Activated naive CD4-positive, alpha-beta T cell treated with anti-CD3 and anti-CD28 coated beads for 36 hours (primary cell): ENCODE measurements at regions not wholly inside any gene's neighbourhood (a gene's known extent, or its start where the extent isn't known, plus 50 kb on each side); places are given as distances from the start of the nearest gene placed in this dataset.
A peak's percentile ranks its signal among the peaks of the same experiment; 100 is the strongest.

Source experiments
- CTCF ChIA-PET: fragments of 350-600 bp; sonication (Branson Sonifier 250); formaldehyde crosslinking; loops from one replicate; lab custom pipeline; 2021; ENCODE audit warnings: antibody characterized with exemption; lab: Charles Lee
- DNase-seq: peaks from one replicate; pipeline ENCODE4 v3.0.0-alpha.2; 2020
- H3K27ac Mint-ChIP-seq: one replicate; pipeline ENCODE4 v1.8.0; 2021; ENCODE audit warnings: mild to moderate bottlenecking, mixed read lengths
- H3K27me3 Mint-ChIP-seq: one replicate; pipeline ENCODE4 v1.8.0; 2021; ENCODE audit warnings: low read depth, mixed read lengths
- H3K36me3 Mint-ChIP-seq: one replicate; pipeline ENCODE4 v1.8.0; 2021; ENCODE audit warnings: low read depth, mixed read lengths
- H3K4me1 Mint-ChIP-seq: one replicate; pipeline ENCODE4 v1.8.0; 2021; ENCODE audit warnings: low read depth, mixed read lengths
- H3K4me3 Mint-ChIP-seq: one replicate; pipeline ENCODE4 v1.8.0; 2021; ENCODE audit warnings: mild to moderate bottlenecking, moderate library complexity, mixed read lengths
- H3K9me3 Mint-ChIP-seq: one replicate; pipeline ENCODE4 v1.8.0; 2021; ENCODE audit warnings: mixed read lengths
- intact Hi-C: fragments of 100-400 bp; cut with micrococcal nuclease; formaldehyde crosslinking; loops from one replicate; pipeline ENCODE4 v1.15.1; 2023

- H3K9me3 Mint-ChIP-seq = no peaks in the 10 kb centered on the region
- DNase-seq = no peak
- H3K36me3 Mint-ChIP-seq = no peaks in the 10 kb centered on the region
- no peaks in the 10 kb centered on the region for H3K27me3 Mint-ChIP-seq
- no peak overlapping the region for H3K4me3 Mint-ChIP-seq
- intact Hi-C loops = no loop called here
- no peak overlapping the region for H3K27ac Mint-ChIP-seq
- CTCF ChIA-PET = interaction anchor here (0.6 to 1.0 kb wide), 2 partner anchors 16 to 1369 kb away, joined by 3 read pairs; no protein-coding TSS in a partner anchor
- no peaks in the 10 kb centered on the region for H3K4me1 Mint-ChIP-seq
These were observed 277.6 kb downstream of the TMEM38B start for GRCh38 chr9:105971986-105972385.

DNA sequence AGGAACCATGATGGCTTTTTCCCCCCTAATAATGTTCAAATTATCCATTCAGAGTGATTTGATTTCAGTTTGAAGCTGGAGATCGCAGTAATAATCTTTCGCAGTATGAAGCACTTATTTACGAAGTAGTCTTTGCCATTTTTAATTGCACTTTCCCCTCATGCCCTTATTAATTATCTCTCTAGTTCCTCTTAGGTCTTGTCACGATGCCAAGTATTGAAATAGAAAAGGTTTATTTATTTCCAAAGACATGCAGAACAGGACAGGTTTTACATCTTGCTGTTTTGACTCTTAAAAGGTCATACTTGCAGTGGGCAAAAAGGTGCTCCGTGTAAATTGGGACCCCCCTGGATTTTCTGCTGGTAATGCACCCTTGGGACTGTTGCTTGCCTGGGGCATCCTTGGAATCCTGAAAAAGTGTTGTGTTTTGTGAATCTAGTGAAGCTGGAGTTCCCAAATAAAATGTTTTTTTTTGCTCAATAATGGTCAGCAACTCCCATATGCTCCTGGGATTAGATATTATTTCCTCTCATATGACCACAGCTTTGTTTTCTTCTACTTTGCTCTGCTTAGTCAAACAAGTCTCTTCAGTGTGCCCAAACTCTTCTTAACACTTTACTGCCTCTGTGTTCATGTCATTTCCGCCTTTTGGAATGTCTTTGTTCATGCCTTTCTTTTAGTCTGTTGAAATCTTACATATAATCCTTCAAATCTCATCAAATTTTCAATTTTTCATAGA is 278.3 kb downstream of the TMEM38B start:
- H3K4me1 Mint-ChIP-seq = no peaks in the 10 kb centered on the region
- CTCF ChIA-PET = interaction anchor here (0.8 to 1.0 kb wide), 2 partner anchors 9 to 17 kb away, joined by 3 read pairs; no protein-coding TSS in a partner anchor
- H3K27me3 Mint-ChIP-seq = no peaks in the 10 kb centered on the region
- H3K4me3 Mint-ChIP-seq = no peak overlapping the region
- no peak for DNase-seq
- no peak overlapping the region for H3K27ac Mint-ChIP-seq
- intact Hi-C loops = no loop called here
- no peaks in the 10 kb centered on the region for H3K9me3 Mint-ChIP-seq
- no peaks in the 10 kb centered on the region for H3K36me3 Mint-ChIP-seq

DNA sequence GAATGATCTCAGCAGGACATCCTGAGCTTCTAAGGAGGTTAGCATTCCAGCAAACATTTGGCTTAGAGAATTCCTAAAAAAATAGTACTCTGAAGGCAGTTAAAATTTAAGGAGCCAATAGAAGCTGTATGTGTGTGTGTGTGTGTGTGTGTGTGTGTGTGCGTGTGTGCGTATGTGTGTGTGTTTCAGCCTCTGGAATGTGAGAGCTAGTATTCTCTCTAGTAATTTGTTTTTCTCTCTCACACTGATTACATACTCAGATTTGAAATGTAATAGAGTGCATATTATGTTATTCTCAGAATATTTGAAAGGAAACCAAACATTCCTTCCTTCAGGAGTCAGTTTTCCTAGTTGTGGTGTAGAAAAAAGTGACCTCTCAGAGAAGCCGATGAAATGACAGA is 279.6 kb downstream of the TMEM38B start:
- intact Hi-C loops = no loop called here
- Mint-ChIP-seq H3K9me3 (no peaks in the 10 kb centered on the region), H3K36me3 (no peaks in the 10 kb centered on the region), H3K4me3 (no peak overlapping the region), H3K4me1 (no peaks in the 10 kb centered on the region), H3K27ac (no peak overlapping the region), H3K27me3 (no peaks in the 10 kb centered on the region)
- CTCF ChIA-PET = no interaction called here
- DNase-seq = no peak

DNA sequence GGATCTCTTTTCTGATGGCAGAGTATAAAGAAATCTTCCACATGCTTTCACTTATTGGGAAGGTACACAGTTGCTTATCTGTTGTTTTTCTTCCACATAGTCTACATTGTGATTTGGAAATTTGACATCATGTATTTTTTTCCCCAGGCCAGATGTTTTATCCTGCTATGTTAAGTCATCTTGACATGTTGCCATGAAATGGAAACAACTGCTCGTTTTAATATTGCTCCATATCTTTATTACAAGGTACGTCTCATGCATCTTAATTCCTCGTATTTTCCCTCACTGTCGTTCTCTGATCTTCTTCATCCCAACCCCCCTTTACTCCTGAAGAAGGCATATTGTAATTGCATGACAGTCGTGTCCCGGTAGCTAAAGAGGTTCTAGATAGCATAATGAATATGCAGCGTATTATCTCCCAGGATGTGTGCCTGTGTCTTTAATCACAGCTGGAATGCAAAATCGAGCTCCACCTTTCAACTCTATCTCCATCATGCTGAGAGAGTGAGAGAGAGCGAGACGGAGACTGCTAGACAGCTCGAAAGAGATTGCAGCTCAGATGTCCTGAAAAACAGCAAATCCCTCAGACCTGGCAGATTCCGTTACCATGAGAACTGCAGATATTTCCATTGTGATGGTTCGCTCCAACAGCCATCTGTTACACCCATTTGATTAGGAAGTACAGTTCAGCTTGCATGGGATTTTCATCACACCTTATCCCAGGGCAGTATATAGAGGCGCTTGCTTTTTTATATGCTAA is 281.7 kb downstream of the TMEM38B start:
- intact Hi-C loops = no loop called here
- Mint-ChIP-seq H3K4me1 (no peaks in the 10 kb centered on the region), H3K27me3 (no peaks in the 10 kb centered on the region), H3K27ac (no peak overlapping the region), H3K4me3 (no peak overlapping the region), H3K9me3 (no peaks in the 10 kb centered on the region), H3K36me3 (no peaks in the 10 kb centered on the region)
- CTCF ChIA-PET = interaction anchor here (0.8 kb wide), 1 partner anchor 94 kb away, joined by 4 read pairs; no protein-coding TSS in a partner anchor
- DNase-seq = no peak

DNA sequence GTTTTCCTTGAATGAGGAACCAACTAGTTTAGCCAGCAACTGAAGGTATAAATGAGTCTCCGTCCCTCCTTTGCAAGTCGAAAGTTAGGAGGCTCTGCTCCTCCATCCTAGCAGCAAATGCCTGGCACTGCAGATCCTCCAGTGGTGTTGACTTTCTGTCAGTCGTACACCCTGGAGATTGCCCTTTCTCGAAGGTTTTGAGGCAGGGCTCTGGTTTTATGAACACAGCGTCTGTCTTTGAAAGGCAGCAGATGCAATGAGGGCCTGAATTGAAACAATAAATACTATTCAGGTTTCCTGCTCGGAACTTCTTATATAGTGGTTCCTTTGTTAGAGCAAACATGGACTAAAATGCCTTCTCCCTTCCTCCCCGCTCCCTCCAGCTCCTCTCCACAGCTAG is 284.0 kb downstream of the TMEM38B start:
- Mint-ChIP-seq H3K4me3 (no peak overlapping the region), H3K27me3 (no peaks in the 10 kb centered on the region), H3K4me1 (no peaks in the 10 kb centered on the region), H3K27ac (no peak overlapping the region), H3K9me3 (no peaks in the 10 kb centered on the region), H3K36me3 (no peaks in the 10 kb centered on the region)
- intact Hi-C loops = no loop called here
- no peak for DNase-seq
- CTCF ChIA-PET = no interaction called here

- no peak overlapping the region for H3K4me3 Mint-ChIP-seq
- H3K27ac Mint-ChIP-seq = no peak overlapping the region
- H3K4me1 Mint-ChIP-seq = no peaks in the 10 kb centered on the region
- intact Hi-C loops = no loop called here
- no peaks in the 10 kb centered on the region for H3K9me3 Mint-ChIP-seq
- H3K36me3 Mint-ChIP-seq = no peaks in the 10 kb centered on the region
- no peak for DNase-seq
- no peaks in the 10 kb centered on the region for H3K27me3 Mint-ChIP-seq
- CTCF ChIA-PET = no interaction called here
These were observed 284.5 kb downstream of the TMEM38B start for GRCh38 chr9:105978826-105979225.

DNA sequence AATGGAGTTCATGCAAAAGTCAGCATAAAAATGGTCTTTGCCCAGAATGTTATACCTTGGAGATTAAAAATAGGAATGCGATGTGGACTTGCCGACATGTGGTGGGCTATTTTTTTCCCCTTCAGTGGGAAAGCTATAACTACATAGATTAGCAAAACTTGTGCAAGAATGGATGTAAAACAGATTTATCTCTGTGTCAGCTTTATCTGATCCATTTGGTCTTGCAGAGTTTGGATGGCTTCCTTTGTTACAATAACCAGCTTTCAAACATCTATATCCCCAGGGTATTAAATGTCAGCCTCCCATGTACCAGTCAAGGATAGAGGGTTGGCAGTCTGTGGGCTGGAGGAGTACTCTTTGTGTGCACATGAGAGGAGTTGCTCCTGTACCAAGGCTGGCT is 284.9 kb downstream of the TMEM38B start:
- CTCF ChIA-PET = no interaction called here
- no peaks in the 10 kb centered on the region for H3K36me3 Mint-ChIP-seq

DNA sequence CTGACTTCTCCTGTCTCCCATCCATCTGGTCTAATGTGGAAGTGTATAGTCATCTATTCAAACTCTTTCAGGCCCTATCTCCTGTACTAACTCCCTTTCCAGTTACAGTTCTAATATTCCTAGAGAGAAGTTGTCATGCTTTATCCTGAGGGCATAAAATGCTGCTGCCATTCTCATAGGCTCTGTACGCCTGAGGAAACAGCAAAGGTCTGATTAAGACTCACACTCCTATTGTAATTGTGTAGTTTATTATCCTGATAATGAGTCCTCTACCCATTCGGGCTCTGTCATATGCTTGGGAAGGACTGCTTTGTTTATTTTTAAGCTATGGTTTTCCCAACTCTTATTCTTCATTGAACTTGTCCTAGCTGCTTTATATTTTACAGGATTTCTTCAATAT is 290.4 kb downstream of the TMEM38B start:
- Mint-ChIP-seq H3K36me3 (no peaks in the 10 kb centered on the region), H3K4me1 (no peaks in the 10 kb centered on the region), H3K4me3 (no peak overlapping the region), H3K27me3 (no peaks in the 10 kb centered on the region), H3K9me3 (no peaks in the 10 kb centered on the region), H3K27ac (no peak overlapping the region)
- no peak for DNase-seq
- intact Hi-C loops = no loop called here
- CTCF ChIA-PET = interaction anchor here (0.6 kb wide), 1 partner anchor 1960 kb away, joined by 3 read pairs; no protein-coding TSS in a partner anchor

More for the DNA sequence above, 284.9 kb downstream of the TMEM38B start:
- Mint-ChIP-seq H3K27me3 (no peaks in the 10 kb centered on the region), H3K9me3 (no peaks in the 10 kb centered on the region), H3K4me3 (no peak overlapping the region), H3K27ac (no peak overlapping the region), H3K4me1 (no peaks in the 10 kb centered on the region)
- DNase-seq = no peak
- intact Hi-C loops = no loop called here

GRCh38 chr9:105993116-105993854 is 298.9 kb downstream of the TMEM38B start:
- CTCF ChIA-PET = no interaction called here
- intact Hi-C loops = no loop called here
- no peaks in the 10 kb centered on the region for H3K36me3 Mint-ChIP-seq
- DNase-seq = no peak
- no peaks in the 10 kb centered on the region for H3K4me1 Mint-ChIP-seq
- no peaks in the 10 kb centered on the region for H3K9me3 Mint-ChIP-seq
- no peaks in the 10 kb centered on the region for H3K27me3 Mint-ChIP-seq
- no peak overlapping the region for H3K27ac Mint-ChIP-seq
- no peak overlapping the region for H3K4me3 Mint-ChIP-seq

DNA sequence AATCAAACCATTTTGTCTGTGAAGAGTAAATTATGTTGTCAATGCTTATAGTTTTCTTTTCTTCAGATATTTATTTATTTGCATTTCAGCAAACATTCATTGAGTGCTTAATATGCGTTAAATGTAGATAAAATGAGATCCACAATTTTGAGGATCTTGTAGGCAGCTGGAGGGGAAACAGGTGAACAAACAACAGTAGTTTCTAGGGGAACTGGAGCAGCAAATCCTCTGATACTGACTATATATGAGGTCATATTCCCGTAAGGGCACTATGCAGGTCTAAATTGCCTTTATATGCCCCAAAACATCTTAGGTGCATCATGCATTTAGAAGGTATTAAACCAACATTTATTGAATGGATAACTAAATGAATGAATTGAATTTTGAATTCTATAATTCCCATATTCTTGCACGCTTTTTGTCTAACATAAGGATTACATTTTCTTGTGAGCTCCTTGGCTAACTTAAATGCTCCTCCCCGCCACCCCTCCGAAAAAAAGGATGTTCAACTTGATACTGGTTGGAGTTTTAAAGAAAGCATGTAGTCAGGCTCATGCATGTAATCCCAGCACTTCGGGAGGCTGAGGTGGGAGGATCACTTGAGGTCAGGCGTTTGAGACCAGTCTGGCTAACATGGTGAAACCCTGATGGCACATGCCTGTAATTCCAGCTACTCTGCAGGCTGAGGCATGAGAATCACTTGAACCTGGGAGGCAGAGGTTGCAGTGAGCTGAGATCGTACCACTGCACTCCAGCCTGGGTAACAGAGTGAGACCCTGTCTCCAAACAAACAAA is 299.8 kb downstream of the TMEM38B start:
- no peak overlapping the region for H3K4me3 Mint-ChIP-seq
- no peaks in the 10 kb centered on the region for H3K4me1 Mint-ChIP-seq
- CTCF ChIA-PET = no interaction called here
- no peaks in the 10 kb centered on the region for H3K9me3 Mint-ChIP-seq
- intact Hi-C loops = no loop called here
- no peaks in the 10 kb centered on the region for H3K36me3 Mint-ChIP-seq
- no peak overlapping the region for H3K27ac Mint-ChIP-seq
- DNase-seq = no peak
- H3K27me3 Mint-ChIP-seq = no peaks in the 10 kb centered on the region

GRCh38 chr9:105994970-105995369 is 300.6 kb downstream of the TMEM38B start:
- no peaks in the 10 kb centered on the region for H3K36me3 Mint-ChIP-seq
- CTCF ChIA-PET = no interaction called here
- no peak overlapping the region for H3K4me3 Mint-ChIP-seq
- H3K27ac Mint-ChIP-seq = no peak overlapping the region
- intact Hi-C loops = no loop called here
- H3K4me1 Mint-ChIP-seq = no peaks in the 10 kb centered on the region
- peak; percentile 4 for DNase-seq
- peaks cover 4% of the 10 kb centered on the region for H3K27me3 Mint-ChIP-seq
- H3K9me3 Mint-ChIP-seq = no peaks in the 10 kb centered on the region
